GM19468 (cell line): ENCODE measurements at regions not wholly inside any gene's neighbourhood (a gene's known extent, or its start where the extent isn't known, plus 50 kb on each side); places are given as distances from the start of the nearest gene placed in this dataset.
"Not testable (repeated sequence)": the region's sequence is repeated elsewhere in the genome, so short reads cannot be mapped to it uniquely, and the experiment has no call there.

Experiments used
- ATAC-seq: cut with Tn5 transposase; IDR thresholded peaks from one replicate; pipeline ENCODE4 v1.9.1; 2021; ENCODE audit warnings: mild to moderate bottlenecking, moderate library complexity, moderate number of reproducible peaks; ENCODE audit not compliant: unreplicated experiment; ENCODE audit errors: extremely low read depth

GRCh38 chrX:865422-865821, 234.8 kb downstream of the SHOX start:
- no peak for ATAC-seq

GRCh38 chrX:861921-862320, 231.3 kb downstream of the SHOX start:
- no peak for ATAC-seq

- ATAC-seq = no peak
These were observed 230.8 kb downstream of the SHOX start for GRCh38 chrX:861340-861890.

- no peak for ATAC-seq
These were observed 228.7 kb downstream of the SHOX start for GRCh38 chrX:859329-859728.

GRCh38 chrX:858542-859078, 228.0 kb downstream of the SHOX start:
- no peak for ATAC-seq

GRCh38 chrX:857376-857775, 226.8 kb downstream of the SHOX start:
- ATAC-seq = no peak

- no peak for ATAC-seq
These were observed 226.1 kb downstream of the SHOX start for GRCh38 chrX:856566-857290.

GRCh38 chrX:853304-853703, 222.7 kb downstream of the SHOX start:
- no peak for ATAC-seq

- ATAC-seq = no peak
These were observed 219.9 kb downstream of the SHOX start for GRCh38 chrX:850471-850916.

- no peak for ATAC-seq
These were observed 217.8 kb downstream of the SHOX start for GRCh38 chrX:848386-848785.

- no peak for ATAC-seq
These were observed 212.7 kb downstream of the SHOX start for GRCh38 chrX:843306-843705.

GRCh38 chrX:840556-840955, 210.0 kb downstream of the SHOX start:
- ATAC-seq = no peak

GRCh38 chrX:838666-839065, 208.1 kb downstream of the SHOX start:
- not testable (repeated sequence) for ATAC-seq

GRCh38 chrX:835857-836256, 205.3 kb downstream of the SHOX start:
- ATAC-seq = not testable (repeated sequence)

- ATAC-seq = no peak
These were observed 199.9 kb downstream of the SHOX start for GRCh38 chrX:830532-830931.

- no peak for ATAC-seq
These were observed 198.6 kb downstream of the SHOX start for GRCh38 chrX:829145-829544.

- ATAC-seq = no peak
These were observed 197.9 kb downstream of the SHOX start for GRCh38 chrX:828411-828959.

GRCh38 chrX:826448-826847, 195.9 kb downstream of the SHOX start:
- ATAC-seq = no peak

GRCh38 chrX:825991-826390, 195.4 kb downstream of the SHOX start:
- ATAC-seq = no peak

GRCh38 chrX:823073-823472, 192.5 kb downstream of the SHOX start:
- ATAC-seq = not testable (repeated sequence)

- ATAC-seq = no peak
These were observed 190.9 kb downstream of the SHOX start for GRCh38 chrX:821327-822107.
